Heart left ventricle (tissue), 13 donors: ENCODE measurements at regions not wholly inside any gene's neighbourhood (a gene's known extent, or its start where the extent isn't known, plus 50 kb on each side); places are given as distances from the start of the nearest gene placed in this dataset.

Experiments
- POLR2A ChIP-seq, 2 donors: fragments of 450-650 bp; IDR thresholded peaks; one replicate each; pipeline ENCODE4 v1.6.1; 2017; ENCODE audit warnings: antibody characterized with exemption in 2 of 2, mild to moderate bottlenecking in 2 of 2, moderate library complexity in 2 of 2
- TF ChIP-seq, protein P1 (sequence below), 12 donors: fragments of 200-600 bp; sonication (generic) in 4 of 12; IDR thresholded peaks; one replicate each; pipeline versions ENCODE4 v1.5.0 to v1.8.0; 2018 to 2022; ENCODE audit warnings: antibody characterized with exemption in 12 of 12, mild to moderate bottlenecking in 5 of 12
- donor health status: ischemic (EF 13 %, LVEDD 7.1; RV severe dilation, severe dysfunction).
- donor health status: DM: no; HTN: yes; CAD: no.
- donor health status: DM: no; HTN: no; CAD: no.
- donor health status: ischemic (EF 25% LVEDD 6.9; RV normal size, moderate dysfunction).
- donor health status: ischemic (EF 25% LVEDD 5.7; RV mildly dilated, moderate dysfunction).
- donor health status: ischemic (EF 35%, LVEDD 5.7; RV mildly dilated, moderate dysfunction).
- donor health status: nonischemic (EF 11% LVEDD 7.7; RV severe dilation, severe dysfunction).
- donor health status: DM: yes; HTN: yes; CAD: no.
- donor health status: PGD.
- donor health status: ischemic (EF 29% LVEDD 5.4; RV normal size, mild dysfunction).
- donor health status: nonischemic (EF 23%, LVEDD 6.1; RV moderate dilation, normal function).

DNA sequence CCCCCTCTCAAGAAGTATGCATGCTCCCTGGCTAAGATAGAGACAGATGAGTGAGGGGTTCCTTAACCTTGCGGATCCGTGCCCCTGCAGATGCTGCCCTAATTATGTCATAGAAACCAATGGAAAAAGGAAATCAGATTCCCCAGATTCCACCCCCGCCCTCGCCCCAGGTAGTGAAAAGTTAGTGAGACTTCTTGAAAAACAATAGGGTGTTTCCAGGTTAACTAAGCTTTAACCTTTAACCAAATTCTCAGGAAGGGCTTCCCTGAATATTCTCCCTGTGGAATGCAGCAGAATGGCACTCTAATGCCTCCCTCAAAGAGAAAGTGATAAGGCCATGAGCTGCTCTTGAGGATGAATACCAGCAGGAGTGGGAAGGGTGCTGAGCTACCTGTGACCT is 116.0 kb upstream of the RANBP3L start:
- TF ChIP-seq, protein P1, sequence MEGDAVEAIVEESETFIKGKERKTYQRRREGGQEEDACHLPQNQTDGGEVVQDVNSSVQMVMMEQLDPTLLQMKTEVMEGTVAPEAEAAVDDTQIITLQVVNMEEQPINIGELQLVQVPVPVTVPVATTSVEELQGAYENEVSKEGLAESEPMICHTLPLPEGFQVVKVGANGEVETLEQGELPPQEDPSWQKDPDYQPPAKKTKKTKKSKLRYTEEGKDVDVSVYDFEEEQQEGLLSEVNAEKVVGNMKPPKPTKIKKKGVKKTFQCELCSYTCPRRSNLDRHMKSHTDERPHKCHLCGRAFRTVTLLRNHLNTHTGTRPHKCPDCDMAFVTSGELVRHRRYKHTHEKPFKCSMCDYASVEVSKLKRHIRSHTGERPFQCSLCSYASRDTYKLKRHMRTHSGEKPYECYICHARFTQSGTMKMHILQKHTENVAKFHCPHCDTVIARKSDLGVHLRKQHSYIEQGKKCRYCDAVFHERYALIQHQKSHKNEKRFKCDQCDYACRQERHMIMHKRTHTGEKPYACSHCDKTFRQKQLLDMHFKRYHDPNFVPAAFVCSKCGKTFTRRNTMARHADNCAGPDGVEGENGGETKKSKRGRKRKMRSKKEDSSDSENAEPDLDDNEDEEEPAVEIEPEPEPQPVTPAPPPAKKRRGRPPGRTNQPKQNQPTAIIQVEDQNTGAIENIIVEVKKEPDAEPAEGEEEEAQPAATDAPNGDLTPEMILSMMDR (IDR thresholded peaks at IDR 0.05): no peak
- TF ChIP-seq POLR2A (IDR thresholded peaks at IDR 0.05): no peak
